BJ (cell line): ENCODE measurements at regions not wholly inside any gene's neighbourhood (a gene's known extent, or its start where the extent isn't known, plus 50 kb on each side); places are given as distances from the start of the nearest gene placed in this dataset.

Experiments used
- CTCF ChIA-PET: fragments of 350-600 bp; formaldehyde crosslinking; extraction: SDS; loops from one replicate; lab custom pipeline; 2021; ENCODE audit warnings: antibody characterized with exemption, inconsistent platforms; lab: Yijun Ruan, JAX
- POLR2A ChIA-PET: fragments of 300-600 bp; sonication (Branson Sonifier 250); formaldehyde crosslinking; extraction: SDS; loops from one replicate; lab custom pipeline; 2021; ENCODE audit warnings: antibody characterized with exemption; lab: Charles Lee
- DNase-seq: peaks from one replicate; pipeline ENCODE4 v3.0.0-alpha.2; 2011; ENCODE audit warnings: low read depth
- H3K27me3 ChIP-seq: 2 replicates; pipeline ENCODE4 v1.6.0; 2011; ENCODE audit warnings: low read length; ENCODE audit not compliant: control insufficient read depth, insufficient read depth
- H3K36me3 ChIP-seq: 2 replicates; pipeline ENCODE4 v1.5.1; 2011; ENCODE audit warnings: low read length; ENCODE audit not compliant: control insufficient read depth, insufficient read depth
- H3K4me3 ChIP-seq: 2 replicates; pipeline ENCODE4 v1.5.1; 2011; ENCODE audit warnings: low read depth, mild to moderate bottlenecking, control low read depth, low read length
- TF ChIP-seq, protein P1 (sequence below): IDR thresholded peaks from 2 replicates; pipeline ENCODE4 v1.5.1; 2011; ENCODE audit warnings: low read depth, mild to moderate bottlenecking, control low read depth, inconsistent platforms, low read length, moderate library complexity; ENCODE audit not compliant: insufficient read depth

DNA sequence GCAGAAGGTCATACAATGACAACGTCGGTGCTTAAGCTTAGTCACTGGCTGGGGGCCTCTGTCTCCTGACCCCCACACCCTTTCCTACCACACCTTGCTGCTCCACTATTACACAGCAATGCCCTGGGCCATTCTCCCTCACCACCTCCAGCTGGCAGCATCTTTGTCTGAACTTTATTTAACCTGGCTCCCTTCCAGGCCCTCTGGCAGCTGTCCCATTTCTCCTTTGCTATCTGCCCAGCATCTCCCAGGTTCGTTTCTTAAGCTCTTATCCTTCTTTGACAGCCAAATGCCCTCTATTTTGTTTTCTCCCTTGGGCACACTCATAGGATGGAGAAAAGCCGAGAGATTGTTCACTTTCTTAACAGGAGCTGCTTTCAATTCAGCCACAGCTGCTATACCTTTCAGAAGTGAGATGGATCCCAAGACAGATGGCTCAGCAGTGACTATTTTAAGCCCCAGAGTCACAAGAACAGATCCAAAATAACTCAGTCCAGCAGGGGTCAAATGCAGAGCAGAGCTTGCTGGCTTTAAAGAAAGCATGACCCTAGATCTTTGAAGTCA lies 1277.1 kb upstream of the AUTS2 start:
- TF ChIP-seq, protein P1, sequence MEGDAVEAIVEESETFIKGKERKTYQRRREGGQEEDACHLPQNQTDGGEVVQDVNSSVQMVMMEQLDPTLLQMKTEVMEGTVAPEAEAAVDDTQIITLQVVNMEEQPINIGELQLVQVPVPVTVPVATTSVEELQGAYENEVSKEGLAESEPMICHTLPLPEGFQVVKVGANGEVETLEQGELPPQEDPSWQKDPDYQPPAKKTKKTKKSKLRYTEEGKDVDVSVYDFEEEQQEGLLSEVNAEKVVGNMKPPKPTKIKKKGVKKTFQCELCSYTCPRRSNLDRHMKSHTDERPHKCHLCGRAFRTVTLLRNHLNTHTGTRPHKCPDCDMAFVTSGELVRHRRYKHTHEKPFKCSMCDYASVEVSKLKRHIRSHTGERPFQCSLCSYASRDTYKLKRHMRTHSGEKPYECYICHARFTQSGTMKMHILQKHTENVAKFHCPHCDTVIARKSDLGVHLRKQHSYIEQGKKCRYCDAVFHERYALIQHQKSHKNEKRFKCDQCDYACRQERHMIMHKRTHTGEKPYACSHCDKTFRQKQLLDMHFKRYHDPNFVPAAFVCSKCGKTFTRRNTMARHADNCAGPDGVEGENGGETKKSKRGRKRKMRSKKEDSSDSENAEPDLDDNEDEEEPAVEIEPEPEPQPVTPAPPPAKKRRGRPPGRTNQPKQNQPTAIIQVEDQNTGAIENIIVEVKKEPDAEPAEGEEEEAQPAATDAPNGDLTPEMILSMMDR, result no peak
- no peak for DNase-seq
- Histone ChIP-seq H3K4me3 (no peak overlapping the region), H3K27me3 (no peaks in the 10 kb centered on the region), H3K36me3 (no peaks in the 10 kb centered on the region)
- POLR2A ChIA-PET, result no interaction called here
- CTCF ChIA-PET, result no interaction called here

DNA sequence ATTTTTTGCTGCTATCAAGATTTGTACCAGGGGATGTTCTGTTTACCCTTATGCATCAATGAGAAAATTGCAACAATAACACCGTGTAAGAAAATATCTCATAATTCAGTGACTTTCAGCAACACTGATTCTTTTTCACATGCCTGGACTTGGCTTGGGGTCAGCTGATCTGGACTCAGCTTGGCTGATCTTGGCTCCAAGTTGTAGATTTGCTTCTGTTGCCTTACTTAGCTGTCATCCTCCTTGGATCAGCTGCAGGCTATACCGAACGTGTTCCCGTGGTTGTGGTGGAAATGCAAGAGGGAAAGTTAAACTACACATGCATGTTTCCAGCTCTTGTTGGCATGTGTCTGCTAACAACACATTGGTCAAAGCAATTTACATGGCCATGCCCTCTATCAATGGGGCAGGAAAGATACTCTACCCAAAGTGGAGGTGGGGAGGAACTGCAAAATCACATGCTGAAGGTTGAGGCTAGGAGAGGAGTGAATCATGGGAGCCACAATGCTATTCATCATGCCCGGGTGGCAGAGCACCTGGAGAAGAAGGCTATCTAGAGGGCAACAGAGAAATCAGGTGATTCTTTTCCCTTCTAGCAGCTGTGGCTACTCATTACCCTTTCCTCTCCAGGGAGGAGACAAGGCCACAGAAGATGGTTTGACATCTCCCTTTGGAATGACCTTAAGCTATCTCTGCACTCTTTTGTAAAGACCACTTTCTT lies 1276.3 kb upstream of the AUTS2 start:
- POLR2A ChIA-PET, result no interaction called here

DNA sequence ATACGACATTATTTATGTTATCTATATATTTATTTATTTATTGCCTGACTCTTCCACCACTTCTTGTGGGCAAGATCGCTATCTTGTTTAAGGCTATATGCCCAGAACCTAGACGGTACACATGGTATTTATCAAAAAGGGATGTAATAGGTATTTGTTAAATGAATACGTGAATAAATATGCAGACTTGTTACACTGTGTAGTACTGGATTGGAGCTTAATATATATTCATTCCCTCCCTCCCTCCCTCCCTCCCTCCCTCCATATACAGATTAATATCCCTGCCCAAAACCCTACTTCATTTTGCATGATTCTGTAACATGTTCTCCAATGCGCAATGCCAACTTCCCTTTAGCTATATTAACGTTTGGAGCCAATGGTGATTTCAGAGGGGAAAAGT lies 1273.7 kb upstream of the AUTS2 start:
- no peaks in the 10 kb centered on the region for H3K27me3 ChIP-seq
- ChIA-PET POLR2A (no interaction called here), CTCF (no interaction called here)
- H3K4me3 ChIP-seq, result no peak overlapping the region
- TF ChIP-seq, protein P1, result no peak
- no peaks in the 10 kb centered on the region for H3K36me3 ChIP-seq
- no peak for DNase-seq

More for the DNA sequence above, 1276.3 kb upstream of the AUTS2 start:
- Histone ChIP-seq H3K4me3 (no peak overlapping the region), H3K27me3 (no peaks in the 10 kb centered on the region), H3K36me3 (no peaks in the 10 kb centered on the region)
- TF ChIP-seq, protein P1, result no peak
- no peak for DNase-seq
- CTCF ChIA-PET, result no interaction called here

DNA sequence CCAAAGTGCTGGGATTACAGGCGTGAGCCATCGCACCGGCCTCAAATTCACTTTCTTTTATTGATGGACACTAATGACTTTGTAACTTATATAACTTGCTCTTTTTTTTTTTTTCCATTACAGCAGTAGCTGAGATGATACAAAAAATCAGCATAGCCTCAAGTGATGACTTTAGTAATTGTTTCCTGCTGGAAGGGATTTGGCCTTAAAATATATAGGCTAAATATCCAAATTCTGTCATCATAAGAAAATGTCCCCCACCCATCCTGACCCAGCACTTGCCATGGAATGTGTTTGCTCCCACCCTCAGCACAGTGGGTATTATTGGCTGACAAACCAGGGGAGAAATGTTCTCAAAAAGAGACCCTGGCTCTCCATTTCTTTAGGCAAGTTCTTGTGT lies 1264.1 kb upstream of the AUTS2 start:
- CTCF ChIA-PET, result no interaction called here
- H3K4me3 ChIP-seq, result no peak overlapping the region
- POLR2A ChIA-PET, result no interaction called here
- DNase-seq, result no peak
- H3K36me3 ChIP-seq, result no peaks in the 10 kb centered on the region
- TF ChIP-seq, protein P1, result no peak
- no peaks in the 10 kb centered on the region for H3K27me3 ChIP-seq

DNA sequence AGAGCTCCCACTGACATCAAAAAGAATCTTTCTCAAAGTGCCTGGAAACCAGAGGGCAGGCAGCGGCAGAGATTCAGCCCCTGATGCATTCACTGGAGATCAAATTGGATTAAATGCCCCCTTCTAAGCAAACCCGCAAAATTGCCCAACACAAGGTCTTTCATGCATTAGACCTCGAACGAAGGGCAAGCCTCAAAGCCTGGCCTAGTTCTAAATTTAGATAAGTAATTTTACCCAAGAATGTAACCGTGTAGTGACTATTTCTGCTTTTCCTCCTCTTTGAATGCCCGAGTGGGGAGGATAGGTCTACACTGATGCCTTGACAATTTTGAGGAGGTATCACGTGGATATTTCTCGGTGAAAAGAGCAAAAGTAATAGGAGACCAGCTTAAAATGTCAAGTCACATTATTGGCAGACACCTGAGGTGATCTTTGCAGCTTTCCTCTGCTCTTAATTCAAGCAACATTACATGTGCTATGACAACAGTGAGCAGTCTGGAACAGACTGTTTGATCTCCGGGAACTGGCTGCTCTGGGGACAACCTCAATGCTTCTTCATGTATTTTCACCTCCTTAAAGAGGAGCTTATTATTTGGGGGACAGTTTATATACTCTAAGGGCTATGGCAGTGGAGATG lies 1263.5 kb upstream of the AUTS2 start:
- DNase-seq, result no peak
- ChIA-PET CTCF (no interaction called here), POLR2A (no interaction called here)
- Histone ChIP-seq H3K36me3 (no peaks in the 10 kb centered on the region), H3K27me3 (no peaks in the 10 kb centered on the region), H3K4me3 (no peak overlapping the region)
- TF ChIP-seq, protein P1, result no peak
